ENCODE measurements at regions not wholly inside any gene's neighbourhood (a gene's known extent, or its start where the extent isn't known, plus 50 kb on each side); places are given as distances from the start of the nearest gene placed in this dataset.
A peak's percentile ranks its signal among the peaks of the same experiment; 100 is the strongest.

- DNase-seq: peak; percentile 95
Observed at GRCh38 chr9:86557063-86557766, 203.0 kb upstream of the TUT7 start.

- no peak for DNase-seq
Observed at GRCh38 chr9:86555661-86556060, 201.5 kb upstream of the TUT7 start.

GRCh38 chr9:86550401-86550800, 196.2 kb upstream of the TUT7 start:
- peak; percentile 75 for DNase-seq

- peak; percentile 83 for DNase-seq
Observed at GRCh38 chr9:86549920-86550319, 195.7 kb upstream of the TUT7 start.

- peak; percentile 98 for DNase-seq
Observed at GRCh38 chr9:86549401-86549811, 195.2 kb upstream of the TUT7 start.

- no peak for DNase-seq
Observed at GRCh38 chr9:86548220-86548619, 194.0 kb upstream of the TUT7 start.

GRCh38 chr9:86547571-86547970, 193.4 kb upstream of the TUT7 start:
- DNase-seq: no peak

GRCh38 chr9:86546712-86547111, 192.5 kb upstream of the TUT7 start:
- no peak for DNase-seq

- peak; percentile 83 for DNase-seq
Observed at GRCh38 chr9:86545090-86545489, 190.9 kb upstream of the TUT7 start.

GRCh38 chr9:86541014-86541570, 186.9 kb upstream of the TUT7 start:
- no peak for DNase-seq

GRCh38 chr9:86535406-86535915, 181.3 kb upstream of the TUT7 start:
- no peak for DNase-seq

GRCh38 chr9:86534572-86535258, 180.5 kb upstream of the TUT7 start:
- peak; percentile 91 for DNase-seq

- DNase-seq: peak; percentile 47
Observed at GRCh38 chr9:86531971-86532640, 177.9 kb upstream of the TUT7 start.

- peak; percentile 89 for DNase-seq
Observed at GRCh38 chr9:86531273-86531970, 177.2 kb upstream of the TUT7 start.

- DNase-seq: no peak
Observed at GRCh38 chr9:86529496-86530275, 175.5 kb upstream of the TUT7 start.

- no peak for DNase-seq
Observed at GRCh38 chr9:86526021-86526420, 171.8 kb upstream of the TUT7 start.

- DNase-seq: no peak
Observed at GRCh38 chr9:86525182-86525581, 171.0 kb upstream of the TUT7 start.

- DNase-seq: no peak
Observed at GRCh38 chr9:86521977-86522376, 167.8 kb upstream of the TUT7 start.

GRCh38 chr9:86521322-86521721, 167.1 kb upstream of the TUT7 start:
- no peak for DNase-seq

- peak; percentile 19 for DNase-seq
Observed at GRCh38 chr9:86519066-86519615, 164.9 kb upstream of the TUT7 start.

GRCh38 chr9:86517475-86517874, 163.3 kb upstream of the TUT7 start:
- DNase-seq: no peak

GRCh38 chr9:86516564-86516963, 162.4 kb upstream of the TUT7 start:
- DNase-seq: no peak
